ENCODE measurements at regions not wholly inside any gene's neighbourhood (a gene's known extent, or its start where the extent isn't known, plus 50 kb on each side); places are given as distances from the start of the nearest gene placed in this dataset.

- no peak for DNase-seq
These were observed 50.2 kb upstream of the FGF3 start for GRCh38 chr11:69869311-69869939.

GRCh38 chr11:69870766-69871165 is 51.5 kb upstream of the FGF3 start:
- DNase-seq: no peak

DNA sequence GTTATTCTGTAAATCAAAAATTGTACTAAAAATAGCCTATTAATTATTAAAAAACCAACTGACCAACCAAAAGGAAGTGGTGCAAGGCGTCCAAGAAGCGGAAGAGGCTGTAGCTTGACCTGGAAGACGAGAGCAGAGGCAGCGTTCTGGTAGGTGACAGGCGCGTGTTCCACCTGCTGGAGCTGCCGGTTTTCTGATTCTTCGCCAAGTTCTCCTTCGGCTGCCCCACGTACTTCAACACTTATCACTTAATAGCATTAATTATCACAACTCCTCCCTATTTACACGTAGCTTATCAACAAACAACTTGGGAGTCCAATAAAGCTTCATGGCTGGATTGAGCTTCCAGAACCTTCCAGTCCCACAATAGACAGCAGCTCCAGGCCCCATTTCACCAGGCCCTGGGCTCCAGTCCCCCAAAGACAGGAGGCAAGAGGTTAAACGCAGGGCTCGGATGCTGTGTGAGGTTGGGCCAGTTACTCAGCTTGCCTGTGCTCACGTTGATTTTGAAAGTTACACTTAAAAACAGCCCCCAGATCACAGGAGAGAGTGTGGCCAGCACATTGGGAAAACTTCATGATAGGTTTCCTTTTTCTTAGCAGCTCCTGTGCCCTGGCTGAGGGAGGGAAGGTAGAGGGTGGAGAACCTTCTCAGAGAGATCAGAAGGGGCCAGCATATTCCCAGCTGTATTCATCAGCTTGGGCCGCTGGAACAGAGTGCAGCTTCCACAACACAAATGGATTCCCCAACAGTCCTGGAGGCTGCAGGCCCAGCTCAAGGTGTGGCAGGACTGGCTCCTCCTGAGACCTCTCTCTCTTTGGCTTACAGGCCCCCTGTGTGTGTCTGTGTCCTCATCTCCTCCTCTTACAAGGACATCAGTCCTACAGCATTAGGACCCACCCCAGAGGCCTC is 54.2 kb upstream of the FGF3 start:
- no peak for DNase-seq

DNA sequence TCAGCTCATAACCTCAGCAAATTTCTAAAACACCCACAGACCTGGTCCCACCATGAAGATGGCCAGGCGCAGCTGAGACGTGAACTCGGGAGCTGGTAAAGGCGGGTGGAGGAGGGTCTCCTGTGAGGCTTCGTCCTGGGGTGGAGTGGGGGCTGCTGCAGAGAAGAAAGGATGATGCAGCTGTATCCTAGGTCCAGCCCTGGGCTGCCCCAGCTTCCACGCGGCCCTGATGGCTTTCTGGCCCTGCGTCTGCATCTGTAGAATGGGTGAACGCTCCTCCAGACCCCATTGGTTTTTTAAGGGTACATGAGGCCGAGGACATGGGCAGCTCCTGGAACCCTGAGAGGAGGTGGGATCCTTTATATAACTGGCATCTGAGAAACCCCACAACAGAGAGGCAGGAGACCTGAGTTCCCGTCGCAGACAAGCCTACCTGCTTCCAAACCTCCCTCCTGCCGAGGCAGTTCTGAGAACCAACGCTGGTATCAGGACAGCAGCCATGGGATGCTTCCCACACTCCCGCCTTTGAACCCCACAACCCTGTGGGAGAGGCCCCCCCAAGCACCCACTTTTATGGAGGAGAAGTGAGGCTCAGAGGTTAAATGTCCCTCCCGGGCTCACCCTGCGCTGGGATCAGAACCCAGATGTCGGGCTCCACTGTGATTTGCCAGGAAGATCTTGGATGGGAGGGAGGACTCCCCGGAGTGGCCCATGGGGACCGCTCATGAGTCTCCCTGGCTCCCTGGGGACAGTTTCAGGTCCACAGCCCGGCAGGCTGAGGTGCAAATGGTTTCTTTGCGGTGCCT is 55.2 kb upstream of the FGF3 start:
- no peak for DNase-seq

DNA sequence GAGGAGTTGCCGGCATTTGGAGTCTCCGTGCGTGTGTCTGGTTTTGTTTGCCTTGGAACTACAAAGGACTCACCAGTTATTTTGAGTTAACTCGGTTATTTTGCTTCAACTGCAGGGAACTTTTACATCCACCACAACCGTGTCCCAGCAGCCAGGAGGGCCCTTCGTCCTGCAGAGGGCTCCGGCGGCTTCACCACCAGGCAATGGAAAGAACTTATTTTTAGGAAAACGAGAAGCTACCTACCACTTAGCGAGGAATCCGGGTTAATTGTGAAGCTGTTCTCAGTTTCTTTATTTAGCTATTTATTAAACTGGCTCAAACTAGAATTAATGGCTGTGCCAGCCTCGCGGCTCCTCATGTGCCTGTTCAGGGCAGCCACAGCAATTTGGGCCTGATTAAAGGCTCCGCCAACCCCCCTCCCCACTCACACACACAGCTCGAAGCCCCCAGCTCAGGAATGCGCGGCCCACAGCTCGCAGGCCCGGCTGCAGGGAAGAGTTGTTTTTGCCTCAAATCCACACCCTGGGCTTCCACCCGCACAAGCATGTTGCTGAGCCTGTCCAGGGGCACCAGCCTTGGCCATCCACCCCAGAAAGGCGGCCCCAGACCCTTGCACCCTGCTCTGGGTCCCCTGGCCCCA is 55.9 kb upstream of the FGF3 start:
- DNase-seq: peak; percentile 14

DNA sequence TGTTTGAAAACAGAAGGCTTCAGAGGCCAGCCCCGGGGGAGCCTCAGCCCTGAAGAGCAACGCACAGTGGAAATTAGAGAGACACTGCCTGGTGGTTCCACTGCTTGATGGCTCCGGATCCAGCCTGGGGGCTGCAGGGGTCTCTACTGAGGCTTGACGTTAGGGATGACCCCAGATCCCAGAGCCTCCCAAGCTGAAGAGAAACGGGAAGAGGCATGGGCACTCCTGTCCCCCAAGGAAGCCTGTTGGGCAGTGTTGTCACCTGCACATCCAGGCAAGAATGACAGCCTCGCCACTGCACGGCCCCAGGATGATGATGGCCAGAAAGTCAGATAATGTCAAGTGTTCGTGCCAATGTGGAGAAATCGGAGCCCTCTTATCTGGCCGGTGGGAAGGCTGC is 56.8 kb upstream of the FGF3 start:
- peak; percentile 12 for DNase-seq

GRCh38 chr11:69877235-69877634 is 58.0 kb upstream of the FGF3 start:
- peak; percentile 11 for DNase-seq

DNA sequence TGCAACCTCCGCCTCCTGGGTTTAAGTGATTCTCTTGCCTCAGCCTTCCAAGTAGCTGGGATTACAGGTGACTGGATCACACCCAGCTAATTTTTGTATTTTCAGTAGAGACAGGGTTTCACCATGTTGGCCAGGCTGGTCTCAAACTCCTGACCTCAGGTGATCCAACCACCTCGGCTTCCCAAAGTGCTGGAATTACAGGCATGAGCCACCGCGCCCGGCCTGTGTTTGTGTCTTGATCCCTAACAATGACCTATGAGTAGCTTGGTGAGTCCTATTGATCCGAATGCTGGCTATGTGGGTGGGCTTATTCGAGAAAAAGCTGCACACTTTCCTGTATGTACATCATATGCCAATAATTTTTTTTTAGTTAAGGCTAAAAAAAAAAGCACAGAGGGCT is 58.5 kb upstream of the FGF3 start:
- peak; percentile 10 for DNase-seq

DNA sequence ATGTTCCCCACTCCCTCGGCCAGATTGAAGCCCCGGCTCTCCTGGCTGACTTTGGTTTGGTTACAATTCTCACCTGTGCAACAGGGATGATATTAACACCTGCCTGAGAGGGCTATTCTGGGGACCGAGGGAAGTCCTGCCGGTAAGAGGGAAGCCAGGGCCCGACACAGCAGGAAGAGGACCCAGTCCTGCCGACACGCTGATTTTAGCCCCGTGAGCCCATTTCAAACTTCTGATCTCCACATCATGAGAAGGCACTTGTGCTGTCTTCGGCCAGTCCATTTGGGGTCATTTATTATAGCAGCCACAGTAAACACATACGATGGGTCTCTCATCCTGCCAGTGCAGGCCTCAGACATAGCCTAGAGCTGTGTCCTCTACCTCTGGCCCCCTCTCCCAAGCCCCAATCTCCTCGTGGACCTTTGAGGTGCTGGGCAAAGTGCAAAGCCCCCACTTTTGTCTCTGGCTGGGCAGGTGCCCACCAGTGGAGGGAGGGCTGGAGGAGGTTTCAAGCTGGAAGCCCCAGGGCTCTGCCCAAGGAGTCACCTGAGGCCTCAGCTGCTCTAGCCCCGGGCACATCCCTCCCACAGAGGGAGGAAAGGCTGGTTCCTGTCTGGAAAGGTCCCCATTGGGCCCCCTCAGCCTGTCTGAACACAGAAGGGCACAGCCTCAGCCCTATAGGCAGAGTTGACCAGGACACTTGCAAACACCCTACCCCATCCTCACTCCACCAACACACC is 59.1 kb upstream of the FGF3 start:
- DNase-seq: peak; percentile 1

- peak; percentile 14 for DNase-seq
These were observed 59.9 kb upstream of the FGF3 start for GRCh38 chr11:69878927-69879728.

DNA sequence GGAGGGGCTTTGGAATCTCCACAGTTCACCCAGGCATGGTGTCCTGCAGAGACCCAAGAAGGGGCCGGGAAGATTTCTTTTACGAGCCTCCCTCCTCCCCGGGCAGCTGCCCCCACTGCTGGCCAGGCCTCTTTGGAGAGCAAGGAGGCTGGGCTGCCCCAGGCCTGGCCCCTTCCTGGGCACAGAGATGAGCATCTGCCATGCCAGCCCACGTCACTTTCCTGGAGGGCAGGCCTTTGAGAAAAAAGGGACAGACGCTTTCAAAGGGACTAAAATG is 60.5 kb upstream of the FGF3 start:
- DNase-seq: no peak

- peak; percentile 1 for DNase-seq
These were observed 61.0 kb upstream of the FGF3 start for GRCh38 chr11:69880041-69880825.

GRCh38 chr11:69880826-69881445 is 61.7 kb upstream of the FGF3 start:
- peak; percentile 6 for DNase-seq

DNA sequence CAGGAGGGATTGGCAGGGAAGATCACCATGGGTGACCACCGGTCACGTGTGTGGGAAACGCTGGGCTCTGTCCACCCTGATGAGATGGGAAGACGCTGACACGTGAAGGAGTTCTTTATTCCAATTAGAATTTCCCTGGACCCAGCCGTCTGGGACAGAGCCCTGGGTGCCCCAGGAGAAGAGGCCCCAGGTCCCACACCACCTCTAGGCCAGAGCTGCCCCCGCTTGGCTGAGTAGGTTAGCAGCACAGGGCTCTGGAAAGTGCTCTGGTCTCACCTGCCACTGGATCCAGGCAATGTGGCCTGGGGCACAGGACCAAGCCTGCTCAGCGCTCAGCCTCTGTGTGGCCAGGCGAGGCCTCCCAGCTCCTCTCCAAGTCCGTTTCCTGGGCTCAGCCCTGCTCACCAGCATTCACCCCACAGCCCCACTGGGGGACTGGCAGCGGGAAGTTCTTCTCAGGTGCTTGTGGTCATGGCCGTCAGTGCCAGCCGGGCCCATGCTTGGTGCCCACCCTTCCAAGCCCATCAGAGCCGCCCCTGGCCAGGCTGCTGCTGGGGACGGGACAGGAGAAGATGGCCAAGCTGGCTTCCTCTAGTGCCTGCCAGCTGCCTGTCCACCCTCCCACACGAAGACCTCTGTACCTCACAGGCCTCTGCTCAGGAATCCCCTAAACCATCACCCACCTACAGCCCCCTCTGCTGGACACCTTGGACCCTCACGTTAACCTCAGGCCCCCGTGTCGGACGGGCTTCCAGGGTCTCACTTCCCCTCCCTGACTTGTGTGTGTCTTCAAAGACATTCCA is 62.5 kb upstream of the FGF3 start:
- DNase-seq: no peak

- no peak for DNase-seq
These were observed 63.0 kb upstream of the FGF3 start for GRCh38 chr11:69882270-69882608.

DNA sequence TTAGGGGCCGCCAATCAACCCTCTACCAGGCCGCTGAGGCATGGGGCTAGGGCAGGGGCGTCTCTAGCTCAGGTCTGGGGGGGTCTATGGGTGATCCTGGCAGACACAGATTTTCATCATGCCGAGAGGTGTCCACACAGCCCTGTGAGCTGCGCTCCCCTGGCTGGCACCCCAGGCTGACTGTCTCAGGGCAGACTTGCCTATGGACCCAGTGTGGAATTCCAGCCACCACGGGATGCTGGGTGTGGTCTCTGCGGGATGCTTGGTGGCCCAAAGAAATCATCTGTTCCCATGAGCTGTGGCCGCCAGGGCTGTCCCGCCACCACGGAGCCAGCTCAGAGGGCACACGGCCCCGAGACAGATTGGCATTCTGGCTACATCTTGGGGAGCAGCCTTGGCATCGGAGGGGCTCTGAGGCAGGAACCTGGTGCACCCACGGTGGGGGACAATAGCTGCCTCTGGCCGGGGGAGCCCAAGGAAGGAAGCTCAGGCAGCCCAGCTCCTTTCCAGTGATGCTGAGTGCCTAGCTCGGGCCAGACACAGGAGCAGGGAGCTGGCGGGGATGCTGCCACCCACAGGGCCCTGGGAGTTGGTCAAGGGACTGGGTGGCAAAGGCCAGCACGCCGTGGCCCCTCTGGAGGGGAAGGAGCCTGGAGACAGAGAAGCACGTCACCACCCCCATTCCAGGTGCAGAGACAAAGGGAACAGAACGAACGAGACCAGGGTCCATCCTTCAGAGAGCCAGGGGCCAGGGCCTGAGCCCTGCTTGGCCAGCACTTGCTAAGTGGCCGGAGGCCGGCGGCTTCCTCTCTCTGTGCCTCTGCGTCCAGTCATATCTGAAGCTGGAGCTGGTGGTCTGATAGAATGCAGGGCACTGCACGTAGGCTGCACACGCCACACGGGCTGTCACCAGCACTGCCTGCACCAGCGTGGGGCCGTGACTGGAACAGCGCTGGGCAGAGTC is 64.4 kb upstream of the FGF3 start:
- DNase-seq: no peak

DNA sequence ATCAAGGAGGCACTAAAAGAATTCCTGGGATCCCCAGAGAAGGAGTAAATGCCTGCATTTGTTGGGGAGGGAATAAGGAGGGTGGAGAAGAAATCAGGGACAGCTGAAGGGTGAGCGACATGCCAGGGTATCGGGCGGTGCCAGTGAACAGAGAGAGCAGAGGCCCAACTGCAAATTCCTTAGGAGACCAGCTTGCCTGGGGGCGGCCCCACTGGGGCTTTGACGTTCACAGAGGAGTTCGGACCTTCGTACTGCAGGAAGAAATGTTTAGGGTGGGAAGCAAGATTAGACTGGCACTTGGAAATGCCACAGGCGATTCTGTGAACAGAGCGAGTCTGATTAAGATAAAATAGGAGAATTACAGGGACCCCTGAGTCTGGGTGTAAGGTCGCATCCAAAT is 65.1 kb upstream of the FGF3 start:
- no peak for DNase-seq

DNA sequence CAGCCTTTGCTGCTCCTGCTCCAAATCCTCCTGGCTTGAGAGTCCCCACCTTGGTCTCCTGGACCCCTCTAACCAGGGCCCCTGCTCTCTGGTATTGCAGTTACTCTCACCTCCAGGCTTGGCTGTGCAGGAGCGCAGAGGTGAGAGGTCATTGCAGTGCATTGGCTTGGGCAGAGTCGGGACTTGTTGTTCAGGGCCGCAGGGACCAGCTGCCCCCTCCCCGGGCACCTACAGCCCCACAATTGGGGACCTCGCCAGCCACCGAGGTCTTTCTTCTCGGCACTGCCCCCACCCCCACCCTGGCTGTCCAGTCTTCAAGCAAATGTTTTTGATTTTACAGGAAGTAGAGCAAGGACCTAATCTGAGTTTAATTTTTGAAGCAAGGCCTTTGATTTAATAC is 65.5 kb upstream of the FGF3 start:
- DNase-seq: no peak
